GM20431 (cell line): ENCODE measurements at regions not wholly inside any gene's neighbourhood (a gene's known extent, or its start where the extent isn't known, plus 50 kb on each side); places are given as distances from the start of the nearest gene placed in this dataset.

Experiments
- in situ Hi-C: fragments of 300-500 bp; cut with MseI, MboI; formaldehyde crosslinking; loops from one replicate; pipeline ENCODE4 v1.15.0; 2020; ENCODE audit warnings: low sequenced_read_pairs; ENCODE audit not compliant: unreplicated experiment

DNA sequence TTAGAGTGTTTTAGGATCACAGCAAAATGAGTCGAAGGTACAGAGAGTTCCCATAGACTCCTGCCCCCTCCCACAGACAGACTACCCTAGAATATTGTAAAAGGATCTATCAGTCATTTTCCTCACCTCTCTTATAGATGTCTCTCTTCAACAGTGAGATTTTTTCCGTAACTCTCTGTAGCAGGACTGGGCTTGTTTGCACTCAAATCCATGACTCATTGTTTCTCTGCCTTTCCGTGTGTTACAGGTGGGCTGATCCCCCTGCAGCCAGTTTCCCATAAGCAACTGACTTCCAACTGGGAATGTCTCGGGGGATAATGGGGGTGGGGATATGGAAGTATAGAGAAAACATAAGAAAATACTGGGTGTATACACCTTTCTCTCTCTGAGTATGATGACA lies 921.0 kb downstream of the GATA3 start:
- in situ Hi-C loops, result no loop called here

DNA sequence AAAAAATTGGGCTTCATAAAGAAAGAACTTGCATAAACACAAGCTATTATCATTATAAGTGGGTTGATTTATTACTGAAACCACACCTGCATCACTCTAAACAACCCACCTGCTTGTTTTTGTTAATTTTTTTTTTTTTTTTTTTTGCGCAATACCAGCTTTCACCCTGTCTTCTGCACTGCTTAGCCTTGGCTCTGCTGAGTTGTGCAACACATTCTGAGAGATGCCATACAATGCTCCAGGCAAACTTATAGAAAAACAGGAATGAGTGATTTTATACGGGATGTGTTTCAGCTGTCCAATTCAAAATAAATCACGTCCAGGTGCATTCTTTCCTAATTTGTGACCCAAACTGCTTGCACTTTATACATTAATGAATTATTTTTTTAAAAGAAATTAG lies 923.6 kb downstream of the GATA3 start:
- in situ Hi-C loops, result no loop called here

DNA sequence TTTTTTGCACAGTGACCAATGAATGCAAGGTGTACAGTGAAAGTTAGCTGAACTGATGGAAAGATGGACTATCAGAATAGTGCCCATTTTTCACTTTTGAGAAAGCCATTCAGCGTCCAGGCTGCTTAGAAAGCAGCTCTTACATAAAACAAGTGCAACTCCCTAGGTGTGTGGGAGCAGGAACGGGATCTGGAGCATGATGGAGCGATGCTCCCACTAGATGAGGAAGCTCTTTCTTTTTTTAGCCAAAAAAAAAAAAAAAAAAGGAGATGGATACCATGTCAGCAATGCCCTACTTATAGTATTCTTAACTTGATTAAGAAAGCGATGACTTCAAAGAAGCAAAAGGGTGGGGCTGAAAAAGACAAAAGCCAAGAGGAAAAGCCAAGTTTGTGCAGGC lies 925.5 kb downstream of the GATA3 start:
- in situ Hi-C loops, result no loop called here

DNA sequence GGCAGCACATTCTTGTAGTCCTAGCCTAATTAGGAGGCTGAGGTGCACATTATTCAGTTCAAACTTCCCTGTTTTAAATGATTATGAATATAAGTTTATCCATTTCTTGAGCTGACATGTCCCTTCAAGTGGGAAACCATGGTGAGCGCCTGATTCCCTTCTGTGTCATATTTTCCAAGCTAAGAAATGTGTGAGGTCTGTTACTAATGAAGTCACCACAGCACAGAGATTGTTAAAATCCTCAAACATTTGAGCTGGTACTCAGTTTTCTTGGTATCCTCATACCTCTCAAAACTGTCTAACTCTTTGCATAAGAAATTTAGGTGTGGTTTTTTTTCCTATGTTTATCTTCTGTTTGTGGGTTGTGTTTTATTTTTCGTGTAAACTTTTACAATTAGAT lies 926.8 kb downstream of the GATA3 start:
- in situ Hi-C loops, result no loop called here

DNA sequence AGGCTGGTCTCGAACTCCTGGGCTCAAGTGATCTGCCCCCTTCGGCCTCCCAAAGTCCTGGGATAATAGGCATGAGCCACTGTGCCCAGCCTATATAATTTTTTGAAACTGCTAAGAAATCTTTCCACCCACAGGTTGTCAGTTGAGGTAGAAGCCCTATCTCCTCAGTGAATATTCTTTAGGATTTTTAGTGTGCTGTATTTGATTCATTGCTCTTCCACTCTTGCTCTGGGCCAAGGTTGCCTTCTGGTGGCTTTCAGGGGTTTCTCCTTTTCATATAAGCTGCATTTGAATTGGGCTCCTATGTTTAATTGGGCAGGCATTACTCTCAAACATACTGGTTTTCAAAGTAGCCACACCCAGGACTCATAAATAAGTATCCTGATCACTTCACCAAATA lies 931.2 kb downstream of the GATA3 start:
- in situ Hi-C loops, result no loop called here

DNA sequence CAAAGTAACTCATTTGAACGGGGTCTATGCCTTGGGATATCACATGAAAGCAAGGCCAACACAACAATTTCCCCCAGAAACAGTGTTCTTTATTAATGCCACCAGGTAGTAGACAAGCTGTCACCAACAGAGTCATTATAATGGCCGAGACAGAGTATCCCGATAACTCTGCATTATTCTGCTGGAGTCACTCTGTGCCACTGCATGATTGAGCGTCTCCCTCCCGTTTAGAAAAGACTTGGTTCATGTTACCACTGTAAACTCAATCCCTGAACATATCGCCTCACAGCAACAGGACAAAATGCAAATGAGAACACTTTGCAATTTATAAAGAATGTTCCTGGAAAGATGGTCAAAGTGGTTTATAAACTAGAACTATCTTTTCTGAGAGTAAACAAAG lies 932.5 kb downstream of the GATA3 start:
- in situ Hi-C loops, result no loop called here

DNA sequence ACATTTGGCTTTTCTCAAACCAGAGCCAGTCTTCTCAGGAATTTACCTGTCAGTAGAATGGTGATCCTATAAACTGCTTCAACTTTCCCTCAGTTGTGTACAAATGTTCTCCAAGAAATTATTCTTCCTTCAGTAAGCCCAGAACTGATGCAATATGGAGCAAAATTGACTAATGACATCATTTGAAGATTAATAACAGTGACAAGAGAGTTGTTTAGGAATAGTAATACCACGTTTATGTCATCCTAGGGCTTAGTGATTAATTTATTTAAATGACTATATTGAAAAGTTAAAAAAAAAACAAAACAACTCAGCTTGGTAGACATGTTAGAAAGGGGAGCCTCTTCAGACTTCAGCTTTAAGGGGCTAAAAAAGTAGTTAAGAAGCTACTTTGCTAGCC lies 933.2 kb downstream of the GATA3 start:
- in situ Hi-C loops, result no loop called here

DNA sequence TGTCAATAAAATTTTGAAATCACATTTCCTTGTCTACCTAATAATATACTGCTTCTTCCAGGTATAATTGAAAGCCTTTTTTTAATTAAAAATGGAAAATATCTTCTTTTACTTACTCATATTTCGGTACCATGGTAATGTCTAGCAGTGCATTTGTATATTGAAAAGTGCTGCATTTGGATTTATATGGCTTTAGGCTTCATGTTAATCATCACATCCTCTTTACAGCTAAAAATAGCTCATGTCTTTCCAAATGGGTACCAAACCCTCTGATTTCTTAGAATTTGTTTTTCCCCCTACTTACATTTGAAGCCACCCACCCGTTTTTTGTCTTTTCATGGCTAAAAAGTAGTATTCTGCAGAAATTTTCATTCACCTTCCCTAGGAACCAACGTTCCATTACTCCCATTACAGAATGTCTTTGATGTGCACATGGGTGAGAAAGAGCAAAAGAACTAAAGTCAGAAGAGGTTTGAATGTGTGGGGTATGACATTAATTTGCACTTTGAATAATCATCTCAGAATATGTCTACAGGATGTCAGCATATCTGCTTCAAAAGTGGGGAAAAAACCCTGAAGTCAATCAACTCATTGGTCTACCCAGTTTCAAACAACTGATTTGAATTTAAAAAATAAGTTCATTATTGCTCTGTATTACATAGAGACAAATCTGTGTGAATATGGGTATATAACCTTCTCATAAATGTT lies 935.9 kb downstream of the GATA3 start:
- in situ Hi-C loops, result no loop called here

DNA sequence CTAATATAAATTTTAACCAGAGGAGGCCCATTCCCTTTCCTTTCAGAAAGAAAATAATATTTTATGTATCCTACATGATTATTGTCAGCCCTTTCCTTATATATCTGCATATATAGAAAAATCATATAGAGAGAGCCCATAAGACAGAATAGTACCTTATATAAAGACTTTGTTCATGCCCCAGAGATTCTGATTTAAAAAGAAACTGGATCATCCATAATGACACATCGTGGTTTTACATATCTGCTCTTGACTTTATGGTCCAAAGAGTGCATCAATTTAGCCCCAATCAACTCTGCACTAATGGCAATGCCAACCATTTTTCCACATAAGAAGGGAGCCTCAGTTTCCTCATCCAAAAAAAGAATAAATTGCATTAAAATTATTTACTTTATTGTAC lies 937.5 kb downstream of the GATA3 start:
- in situ Hi-C loops, result no loop called here

DNA sequence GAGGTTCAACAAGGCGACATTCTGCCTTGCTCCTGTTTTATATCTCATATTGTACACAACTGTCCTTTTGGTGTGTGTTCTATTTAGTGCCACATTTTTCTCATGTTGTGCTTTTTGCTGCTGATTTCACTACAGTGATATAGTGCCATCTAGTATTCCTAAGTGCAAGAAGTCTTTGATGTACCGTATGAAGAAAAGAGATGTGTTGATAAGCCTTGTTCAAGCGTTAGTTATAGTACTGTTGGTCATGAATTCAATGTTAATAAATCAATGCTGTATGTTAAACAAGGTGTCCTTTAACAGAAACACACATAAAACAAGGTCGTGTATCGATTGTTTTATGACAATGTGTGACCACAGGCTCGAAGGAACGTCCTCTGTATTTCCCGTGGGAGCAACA lies 939.4 kb downstream of the GATA3 start:
- in situ Hi-C loops, result no loop called here

DNA sequence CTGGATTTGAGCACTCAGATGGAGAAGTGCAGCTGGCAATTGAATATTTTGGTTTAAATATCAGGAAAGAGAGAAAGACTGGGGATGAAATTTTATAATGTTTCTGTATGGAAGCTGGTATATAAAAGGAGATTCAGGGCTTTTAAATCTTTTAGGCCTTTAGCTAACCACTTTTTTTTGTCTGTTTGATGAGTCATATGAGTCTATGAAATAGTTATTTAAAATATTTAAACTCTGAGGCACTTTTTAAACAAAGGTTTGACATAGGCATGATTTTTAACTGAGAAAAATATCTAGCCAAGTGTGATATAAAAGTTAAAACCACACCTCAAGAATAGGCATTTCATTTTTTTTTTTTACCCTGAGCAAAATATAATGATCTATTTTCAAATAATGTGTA lies 944.3 kb downstream of the GATA3 start:
- in situ Hi-C loops, result no loop called here

DNA sequence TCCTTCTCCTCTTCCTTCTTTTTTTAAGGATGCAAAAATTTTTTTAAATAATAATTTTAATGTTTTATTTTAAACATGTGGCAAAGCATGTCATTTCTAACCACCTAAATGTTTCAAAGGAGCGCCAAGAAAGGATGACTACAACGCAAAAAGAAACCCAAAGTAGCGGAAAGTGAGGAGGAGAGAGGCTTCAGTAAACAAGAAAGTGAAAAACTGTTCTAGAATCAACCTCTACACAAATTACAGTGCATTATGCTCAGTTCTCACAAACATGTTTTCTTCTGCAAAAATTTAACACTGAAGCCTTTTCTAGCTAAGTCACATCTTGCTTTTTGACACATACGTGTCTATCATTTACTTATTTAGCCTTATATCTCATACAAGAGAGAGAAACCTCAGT lies 948.6 kb downstream of the GATA3 start:
- in situ Hi-C loops, result no loop called here

DNA sequence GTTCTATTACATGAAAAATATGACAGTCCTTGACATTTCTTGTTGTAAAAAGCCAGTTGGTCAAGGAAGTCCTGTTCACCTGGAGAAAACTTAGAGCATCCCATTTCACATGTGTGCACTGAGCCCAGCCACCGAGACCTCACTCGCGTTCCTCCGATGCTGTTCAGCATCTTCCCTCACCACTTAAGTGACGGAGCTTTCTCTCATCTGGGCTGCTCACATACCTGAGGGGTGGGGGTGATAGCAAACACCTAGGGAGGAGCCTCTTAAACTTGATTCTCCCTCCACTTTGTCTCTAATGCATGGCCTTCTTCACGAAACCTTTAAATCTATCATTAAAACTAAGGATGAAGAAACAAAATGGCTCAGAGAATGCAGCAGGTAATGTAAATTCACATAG lies 950.2 kb downstream of the GATA3 start:
- in situ Hi-C loops, result no loop called here

DNA sequence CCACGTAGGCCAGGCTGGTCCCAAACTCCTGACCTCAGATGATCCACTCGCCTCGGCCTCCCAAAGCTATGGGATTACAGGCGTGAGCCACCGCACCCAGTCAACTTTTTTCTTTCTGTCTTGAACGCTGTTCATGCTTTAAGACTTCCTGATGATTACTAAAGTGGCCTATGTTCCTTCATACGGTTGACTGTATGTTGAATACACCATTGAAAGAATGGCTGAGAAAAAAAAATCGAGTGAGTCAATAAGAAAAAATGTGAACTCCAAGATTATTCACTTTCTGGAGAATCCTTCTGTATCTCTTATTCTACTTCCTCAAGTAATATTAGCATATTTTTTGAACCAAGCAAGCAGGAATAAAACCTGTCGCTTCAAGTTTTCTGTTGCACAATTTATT lies 955.0 kb downstream of the GATA3 start:
- in situ Hi-C loops, result no loop called here

DNA sequence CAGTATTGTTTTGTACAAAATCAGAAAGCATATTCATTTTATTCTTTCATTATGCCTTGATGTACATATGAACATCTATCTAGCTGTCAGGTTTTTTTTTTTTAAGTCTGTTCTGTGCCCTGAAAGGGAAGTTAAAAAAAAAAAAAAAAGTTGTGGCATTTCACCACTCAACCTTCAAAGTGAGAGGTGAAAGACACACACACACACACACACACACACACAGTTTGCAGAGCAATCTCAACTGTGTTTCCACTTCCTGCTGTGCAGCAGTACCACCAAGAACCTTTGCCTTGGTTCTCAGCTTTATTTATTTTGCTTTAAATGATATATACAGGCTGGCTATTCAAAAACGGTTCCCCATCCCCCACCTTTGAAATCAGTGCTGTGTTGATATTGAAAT lies 955.6 kb downstream of the GATA3 start:
- in situ Hi-C loops, result no loop called here

DNA sequence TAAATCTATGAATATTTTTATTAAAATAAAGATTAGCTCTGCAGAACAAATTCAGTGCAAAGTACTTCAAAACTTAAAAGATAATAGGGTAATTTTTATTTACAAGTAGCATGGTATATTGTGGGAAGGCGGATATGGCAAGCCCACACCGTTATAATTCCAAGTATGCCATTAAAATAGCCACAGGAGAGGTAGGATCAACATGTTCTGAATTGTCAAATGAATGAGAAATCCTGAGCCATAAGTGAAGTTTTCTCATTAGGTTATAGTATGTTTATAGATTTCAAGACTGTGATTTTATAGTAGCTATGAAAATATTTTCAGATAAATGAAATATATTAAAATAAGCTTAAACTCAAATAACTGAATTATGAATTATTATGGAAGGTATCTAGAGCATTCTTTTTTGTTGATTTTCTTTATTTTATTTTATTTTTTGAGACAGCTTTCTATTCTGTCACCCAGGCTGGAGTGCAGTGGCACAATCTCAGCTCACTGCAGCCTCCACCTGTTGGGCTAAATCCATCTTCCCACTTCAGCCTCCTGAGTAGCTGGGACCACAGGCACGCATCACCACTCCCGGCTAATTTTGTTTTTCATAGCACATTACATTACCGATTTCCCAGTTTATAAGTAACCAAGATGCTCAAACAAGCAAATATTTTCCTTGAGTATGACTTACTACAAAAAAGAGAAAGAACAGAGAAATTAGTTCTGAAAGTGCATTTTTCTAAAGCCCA lies 956.6 kb downstream of the GATA3 start:
- in situ Hi-C loops, result no loop called here

DNA sequence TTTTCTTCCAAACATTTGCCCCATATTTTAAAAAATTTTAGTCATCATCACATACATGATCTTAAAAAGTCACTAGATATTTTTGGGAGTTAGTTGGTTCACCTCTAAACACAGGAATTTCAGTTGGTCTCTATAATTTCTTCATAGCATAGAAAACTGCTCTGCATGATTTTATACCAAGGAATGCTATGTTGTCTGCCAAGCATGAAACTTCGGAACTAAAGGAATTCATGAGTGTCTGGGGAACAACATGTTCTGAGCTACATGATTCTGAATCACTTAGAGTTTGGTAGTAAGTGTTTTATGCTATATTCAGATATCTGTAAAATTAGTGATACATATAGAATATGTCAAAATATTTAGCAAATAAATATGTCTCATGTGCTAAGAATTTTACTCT lies 957.8 kb downstream of the GATA3 start:
- in situ Hi-C loops, result no loop called here

DNA sequence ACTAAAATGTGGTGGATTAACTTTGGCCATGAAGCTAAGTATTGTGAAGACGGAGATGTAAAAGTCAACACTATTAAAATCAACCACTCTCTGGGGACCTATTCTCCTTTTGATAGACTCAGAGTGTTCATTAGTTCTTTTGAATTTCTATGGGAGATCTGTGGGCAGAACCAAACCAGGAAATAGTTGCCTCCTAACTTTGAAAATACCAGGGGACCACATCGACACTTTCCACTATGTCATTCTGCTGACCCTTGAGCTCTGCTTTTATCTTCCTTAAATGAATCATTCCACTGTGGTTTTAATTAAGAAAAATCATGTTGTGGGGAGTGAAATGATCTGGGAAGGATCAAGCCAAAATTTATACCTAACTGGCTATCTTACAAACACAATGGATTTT lies 960.5 kb downstream of the GATA3 start:
- in situ Hi-C loops, result no loop called here

DNA sequence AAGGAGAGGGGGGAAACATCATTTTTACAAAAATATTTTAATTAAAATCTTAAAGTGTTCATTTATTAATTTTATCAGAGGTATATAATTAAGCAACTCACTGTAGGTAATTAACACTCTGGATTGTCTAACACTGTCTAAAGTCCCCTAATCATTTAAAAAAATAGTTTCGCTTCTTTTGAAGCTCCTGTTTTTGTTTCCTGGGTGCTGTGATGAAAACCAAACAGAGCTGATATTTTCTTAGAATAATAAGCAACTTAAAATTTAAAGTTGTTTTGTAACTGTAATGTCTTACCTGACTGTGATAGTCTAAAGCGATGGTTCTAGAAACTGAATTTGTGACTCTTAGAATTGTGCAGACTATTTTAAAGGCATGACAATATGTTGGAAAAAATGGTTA lies 961.0 kb downstream of the GATA3 start:
- in situ Hi-C loops, result no loop called here

DNA sequence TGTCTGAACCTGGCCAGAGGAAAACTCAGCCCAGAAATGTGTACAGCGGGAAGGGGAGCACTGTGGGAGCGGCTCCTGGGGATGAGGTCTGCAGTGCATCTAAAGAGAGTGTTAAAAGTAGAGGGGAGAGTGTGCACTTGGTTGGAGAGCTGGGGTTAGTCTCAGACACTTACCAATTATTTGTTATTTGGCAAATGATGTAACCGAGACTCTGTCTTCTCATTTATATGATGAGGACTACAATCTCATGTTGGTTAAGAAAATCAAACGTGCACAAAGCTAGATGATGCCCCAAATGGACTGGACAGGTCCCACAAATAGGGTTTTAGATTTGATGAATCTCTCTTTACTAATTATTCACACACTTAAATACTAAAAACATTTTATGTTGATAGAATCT lies 962.4 kb downstream of the GATA3 start:
- in situ Hi-C loops, result no loop called here

DNA sequence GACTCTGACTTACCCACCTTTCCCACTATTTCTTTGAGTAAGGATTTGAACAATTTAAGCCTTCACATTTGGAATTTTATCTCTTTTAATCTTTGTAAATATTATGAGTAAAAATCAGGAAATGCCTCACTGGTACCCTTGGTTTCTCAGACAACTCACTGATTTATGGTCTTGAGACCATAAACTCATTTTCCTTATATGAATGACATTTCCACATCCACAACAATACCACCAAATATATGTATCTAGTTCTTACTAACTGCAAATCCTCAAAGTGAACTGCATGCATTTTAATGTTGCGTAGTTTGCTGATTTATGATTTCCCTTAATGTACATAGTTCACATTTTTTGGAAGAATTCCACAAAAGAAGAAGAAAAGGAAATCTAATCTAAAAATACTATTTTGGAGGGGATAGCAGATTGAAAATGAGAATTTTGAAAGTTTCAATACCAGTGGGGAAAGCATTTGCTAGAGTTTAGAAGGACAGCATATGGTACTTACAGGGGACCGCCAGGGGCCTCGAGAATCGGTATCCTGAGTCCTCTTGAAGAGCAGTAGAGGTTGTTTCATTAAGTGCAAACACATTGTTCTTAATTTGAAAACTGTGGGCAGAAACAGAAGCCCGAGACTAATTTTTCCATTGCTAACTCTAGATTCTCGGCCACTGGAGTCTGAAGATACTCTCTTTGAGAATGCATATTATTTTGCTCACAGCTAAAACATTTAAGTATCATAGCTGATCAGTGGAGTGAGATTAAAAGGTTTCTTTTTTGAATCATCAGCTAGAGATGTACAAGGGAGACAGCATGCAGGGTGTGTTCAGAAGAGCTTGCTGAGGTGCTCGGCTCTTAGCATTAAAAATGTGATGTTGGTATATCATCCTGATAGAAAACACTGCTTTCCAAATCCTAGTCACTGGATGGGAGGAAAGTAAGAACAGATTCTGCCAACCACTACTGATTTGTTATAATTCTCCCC lies 964.0 kb downstream of the GATA3 start:
- in situ Hi-C loops, result no loop called here
